Lung (tissue), 11 donors: ENCODE measurements at regions not wholly inside any gene's neighbourhood (a gene's known extent, or its start where the extent isn't known, plus 50 kb on each side); places are given as distances from the start of the nearest gene placed in this dataset.

ENCODE experiments used
- ATAC-seq: fragments of 200-7000 bp; cut with Tn5 transposase; one replicate; pipeline ENCODE4 v1.9.1; 2020; ENCODE audit warnings: moderate number of reproducible peaks; ENCODE audit not compliant: insufficient read depth, low FRiP score
- DNase-seq, 3 donors: peaks; one replicate each; pipeline ENCODE4 v3.0.0-alpha.2; 2013 to 2017
- H3K27ac ChIP-seq, 2 donors: one replicate each; pipeline ENCODE4 v1.5.1; 2013; ENCODE audit warnings: mild to moderate bottlenecking in 2 of 2, moderate library complexity in 2 of 2, control low read depth in 1 of 2, inconsistent platforms in 1 of 2, low read depth in 1 of 2, low read length in 1 of 2
- H3K27me3 ChIP-seq, 3 donors: one replicate each; pipeline ENCODE4 v1.5.1; 2013; ENCODE audit warnings: low read length in 2 of 3; ENCODE audit not compliant: control insufficient read depth in 3 of 3, insufficient read depth in 3 of 3
- H3K36me3 ChIP-seq, 4 donors: one replicate each; pipeline ENCODE4 v1.5.1; 2013; ENCODE audit warnings: low read length in 4 of 4, mild to moderate bottlenecking in 1 of 4, moderate library complexity in 1 of 4; ENCODE audit not compliant: control insufficient read depth in 4 of 4, insufficient read depth in 4 of 4
- H3K4me1 ChIP-seq, 5 donors: one replicate each; pipeline ENCODE4 v1.5.1; 2013; ENCODE audit warnings: low read length in 5 of 5, mild to moderate bottlenecking in 2 of 5, moderate library complexity in 1 of 5; ENCODE audit not compliant: control insufficient read depth in 5 of 5, insufficient read depth in 5 of 5
- H3K4me3 ChIP-seq: one replicate; pipeline ENCODE4 v1.5.1; 2013; ENCODE audit warnings: mild to moderate bottlenecking, control low read depth, moderate library complexity
- H3K9ac ChIP-seq, 2 donors: one replicate each; pipeline ENCODE4 v1.5.1; 2013; ENCODE audit warnings: low read length in 2 of 2, control low read depth in 1 of 2; ENCODE audit not compliant: insufficient read depth in 1 of 2
- H3K9me3 ChIP-seq, 4 donors: one replicate each; pipeline ENCODE4 v1.5.1; 2013; ENCODE audit warnings: low read length in 3 of 4, mild to moderate bottlenecking in 1 of 4, moderate library complexity in 1 of 4; ENCODE audit not compliant: control insufficient read depth in 4 of 4, insufficient read depth in 3 of 4
- WGBS, 2 donors: extraction: QIAGEN DNeasy Blood & Tissue Kit; methylation state at CpG; one replicate each; pipeline ENCODE4 v1.1.7; 2013; 5-methylcytosine and 5-hydroxymethylcytosine counted together
- TF ChIP-seq, protein P1 (sequence below): IDR thresholded peaks from 2 replicates; pipeline ENCODE4 v1.5.1; 2012; ENCODE audit warnings: mild to moderate bottlenecking; ENCODE audit errors: control extremely low read depth, extremely low read depth
- donor health status: control.
- donor health status: control.
- donor health status: Bipolar disorder and iron deficiency.
- donor health status: healthy.
- donor health status: DM: yes; HTN: yes; CAD: no.

DNA sequence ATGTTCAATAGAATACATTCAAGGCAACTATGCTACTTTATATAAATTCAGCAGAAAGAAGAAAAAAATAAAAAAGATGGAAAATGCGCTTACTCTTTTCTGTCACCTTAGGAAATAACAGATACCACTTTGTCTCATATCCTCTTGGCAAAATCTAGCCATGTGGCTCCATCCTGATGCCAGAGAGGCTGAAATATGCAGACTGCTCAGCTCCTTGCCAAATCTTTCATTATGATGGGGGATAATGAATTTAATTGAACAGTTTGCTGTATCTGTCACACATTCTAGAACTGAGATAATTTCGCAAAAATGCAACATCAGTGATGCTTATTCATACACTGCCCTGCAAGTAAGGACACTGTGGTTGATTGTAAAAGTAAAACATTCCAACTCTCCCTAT is 1081.5 kb downstream of the PLOD2 start:
- H3K4me1 ChIP-seq = no peaks in the 10 kb centered on the region
- DNase-seq (no peak), ATAC-seq (no peak)
- H3K27me3 ChIP-seq = no peaks in the 10 kb centered on the region
- no peaks in the 10 kb centered on the region for H3K9me3 ChIP-seq
- WGBS, 2 donors = 89 to 91% methylated on average over 2 of the region's 2 CpGs
- H3K36me3 ChIP-seq = no peaks in the 10 kb centered on the region
- H3K4me3 ChIP-seq = no peak overlapping the region
- TF ChIP-seq, protein P1, sequence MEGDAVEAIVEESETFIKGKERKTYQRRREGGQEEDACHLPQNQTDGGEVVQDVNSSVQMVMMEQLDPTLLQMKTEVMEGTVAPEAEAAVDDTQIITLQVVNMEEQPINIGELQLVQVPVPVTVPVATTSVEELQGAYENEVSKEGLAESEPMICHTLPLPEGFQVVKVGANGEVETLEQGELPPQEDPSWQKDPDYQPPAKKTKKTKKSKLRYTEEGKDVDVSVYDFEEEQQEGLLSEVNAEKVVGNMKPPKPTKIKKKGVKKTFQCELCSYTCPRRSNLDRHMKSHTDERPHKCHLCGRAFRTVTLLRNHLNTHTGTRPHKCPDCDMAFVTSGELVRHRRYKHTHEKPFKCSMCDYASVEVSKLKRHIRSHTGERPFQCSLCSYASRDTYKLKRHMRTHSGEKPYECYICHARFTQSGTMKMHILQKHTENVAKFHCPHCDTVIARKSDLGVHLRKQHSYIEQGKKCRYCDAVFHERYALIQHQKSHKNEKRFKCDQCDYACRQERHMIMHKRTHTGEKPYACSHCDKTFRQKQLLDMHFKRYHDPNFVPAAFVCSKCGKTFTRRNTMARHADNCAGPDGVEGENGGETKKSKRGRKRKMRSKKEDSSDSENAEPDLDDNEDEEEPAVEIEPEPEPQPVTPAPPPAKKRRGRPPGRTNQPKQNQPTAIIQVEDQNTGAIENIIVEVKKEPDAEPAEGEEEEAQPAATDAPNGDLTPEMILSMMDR = no peak
- H3K9ac ChIP-seq = no peak overlapping the region
- no peak overlapping the region for H3K27ac ChIP-seq

DNA sequence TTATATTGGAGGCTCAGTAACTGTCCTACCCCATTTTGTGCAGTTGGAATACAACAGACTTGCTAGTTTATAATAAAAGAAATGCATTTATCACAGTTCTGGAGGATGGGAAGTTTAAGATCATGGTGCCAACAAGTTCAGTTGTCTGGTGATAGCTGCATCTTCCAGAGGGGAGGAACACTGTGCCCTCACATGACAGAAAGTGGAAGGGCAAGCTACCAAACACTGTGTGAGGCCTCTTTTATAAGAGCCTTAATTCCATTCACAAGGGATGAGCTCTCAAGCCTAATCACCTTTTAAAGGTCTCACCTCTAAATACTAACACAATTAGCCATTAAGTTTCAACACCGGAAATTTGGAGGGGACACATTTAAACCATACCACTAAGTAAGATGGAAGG is 1073.9 kb downstream of the PLOD2 start:
- Histone ChIP-seq H3K9ac (no peak overlapping the region), H3K27me3 (no peaks in the 10 kb centered on the region), H3K4me1 (no peaks in the 10 kb centered on the region), H3K4me3 (no peak overlapping the region), H3K27ac (no peak overlapping the region), H3K9me3 (no peaks in the 10 kb centered on the region), H3K36me3 (no peaks in the 10 kb centered on the region)
- ATAC-seq (no peak), DNase-seq (no peak)
- 94 to 100% methylated on average over 1 of the region's 1 CpG for WGBS, 2 donors
- TF ChIP-seq, protein P1 = no peak

DNA sequence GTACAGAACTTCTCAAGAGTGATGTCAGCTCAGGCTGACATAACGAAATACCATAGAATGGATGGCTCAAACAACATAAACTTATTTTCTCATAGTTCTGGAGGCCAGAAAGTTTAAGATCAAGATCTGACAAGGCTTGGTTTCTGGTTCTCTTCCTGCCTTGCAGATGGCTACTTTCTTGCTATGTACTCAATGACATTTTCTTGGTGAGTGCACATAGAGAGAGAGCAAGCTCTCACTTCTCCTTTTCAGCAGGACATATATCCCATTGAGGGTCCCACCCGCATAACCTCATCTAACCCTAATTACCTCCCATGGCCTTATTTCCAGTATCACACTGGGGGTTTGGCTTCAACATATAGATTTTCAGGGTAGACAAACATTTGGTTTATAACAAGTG is 1072.1 kb downstream of the PLOD2 start:
- Histone ChIP-seq H3K9me3 (no peaks in the 10 kb centered on the region), H3K9ac (no peak overlapping the region), H3K27ac (no peak overlapping the region), H3K4me1 (no peaks in the 10 kb centered on the region), H3K4me3 (no peak overlapping the region), H3K36me3 (no peaks in the 10 kb centered on the region), H3K27me3 (no peaks in the 10 kb centered on the region)
- WGBS, 2 donors = 70 to 74% methylated on average over 2 of the region's 2 CpGs
- DNase-seq (no peak), ATAC-seq (no peak)
- TF ChIP-seq, protein P1 = no peak

DNA sequence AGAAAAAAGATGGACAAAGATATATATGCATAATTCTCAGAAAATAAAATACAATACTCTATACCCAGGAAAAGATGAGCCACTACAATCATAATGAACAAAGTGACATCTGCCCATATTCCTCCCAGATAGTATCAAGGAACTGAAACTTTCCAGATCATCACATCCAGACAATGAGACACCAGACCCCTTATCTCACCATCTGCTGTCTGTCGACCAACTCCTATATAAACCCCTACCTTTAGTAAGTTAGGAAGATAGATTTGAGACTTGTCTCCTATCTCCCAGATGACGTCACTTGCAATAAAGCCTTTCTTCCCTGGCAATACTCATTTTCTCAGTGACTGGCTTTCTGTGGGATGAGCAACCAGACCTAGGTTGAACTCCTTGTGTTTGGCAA is 1071.6 kb downstream of the PLOD2 start:
- Histone ChIP-seq H3K27ac (no peak overlapping the region), H3K27me3 (no peaks in the 10 kb centered on the region), H3K4me3 (no peak overlapping the region), H3K4me1 (no peaks in the 10 kb centered on the region), H3K9ac (no peak overlapping the region), H3K36me3 (no peaks in the 10 kb centered on the region), H3K9me3 (no peaks in the 10 kb centered on the region)
- no peak for DNase-seq
- no peak for ATAC-seq
- TF ChIP-seq, protein P1 = no peak
- 88 to 91% methylated on average over 2 of the region's 2 CpGs for WGBS, 2 donors
